Endothelial cell of umbilical vein (primary cell): ENCODE measurements at regions not wholly inside any gene's neighbourhood (a gene's known extent, or its start where the extent isn't known, plus 50 kb on each side); places are given as distances from the start of the nearest gene placed in this dataset.

Experiments used
- BruUV-seq: library from RNA; stranded (reverse); fragments of 400-500 nt; replicated peaks from 2 replicates; lab custom pipeline; 2021; lab: Mats Ljungman, UMichigan
- CTCF ChIA-PET: fragments of 300-600, 350-600 bp; sonication (Branson Sonifier 250); formaldehyde crosslinking; loops from one replicate; lab custom pipeline; 2021; ENCODE audit warnings: antibody characterized with exemption, inconsistent platforms; lab: Charles Lee
- POLR2A ChIA-PET: fragments of 300-600, 350-600 bp; sonication (Branson Sonifier 250); formaldehyde crosslinking; loops from one replicate; lab custom pipeline; 2021; ENCODE audit warnings: antibody characterized with exemption, inconsistent platforms; lab: Charles Lee
- DNase-seq: peaks from one replicate; pipeline ENCODE4 v3.0.0-alpha.2; 2011; ENCODE audit warnings: low read depth, low spot score
- FAIRE-seq: peaks from 2 replicates; lab custom pipeline; 2011; peaks lifted over from hg19 to GRCh38; lab: Jason Lieb, UNC
- H2AFZ ChIP-seq: 2 replicates; pipeline ENCODE4 v1.6.0; 2012; ENCODE audit warnings: low read depth, low read length, control low read depth, inconsistent platforms
- H3K27ac ChIP-seq: 2 replicates; pipeline ENCODE4 v1.5.1; 2011; ENCODE audit warnings: low read depth, mild to moderate bottlenecking, control low read depth, low read length, moderate library complexity; ENCODE audit not compliant: insufficient read depth
- H3K27me3 ChIP-seq, 2 experiments: 2 replicates each; pipeline versions ENCODE4 v1.6.0 to v1.6.1; 2011; ENCODE audit warnings: low read length in 2 of 2, mixed read lengths in 1 of 2; ENCODE audit not compliant: control insufficient read depth in 2 of 2, insufficient read depth in 2 of 2
- H3K36me3 ChIP-seq, 2 experiments: 2 replicates in 1 of 2; 3 replicates in 1 of 2; pipeline ENCODE4 v1.5.1; 2011; ENCODE audit warnings: low read length in 2 of 2, mild to moderate bottlenecking in 1 of 2, moderate library complexity in 1 of 2; ENCODE audit not compliant: control insufficient read depth in 2 of 2, insufficient read depth in 2 of 2; ENCODE audit errors: extremely low read depth in 1 of 2
- H3K4me1 ChIP-seq: 3 replicates; pipeline ENCODE4 v1.5.1; 2011; ENCODE audit warnings: mild to moderate bottlenecking, low read length; ENCODE audit not compliant: control insufficient read depth, insufficient read depth; ENCODE audit errors: extremely low read depth
- H3K4me2 ChIP-seq: 2 replicates; pipeline ENCODE4 v1.6.1; 2011; ENCODE audit warnings: low read length, control low read depth, mixed read lengths; ENCODE audit not compliant: insufficient read depth
- H3K4me3 ChIP-seq, 3 experiments: fragments of 200-600 bp in 1 of 3; sonication (generic), shearing (Covaris generic) in 1 of 3; replicated peaks in 1 of 3; 2 replicates each; pipeline ENCODE4 v1.5.1; 2011 to 2016; ENCODE audit warnings: control low read depth in 3 of 3, low read length in 3 of 3, mild to moderate bottlenecking in 2 of 3, inconsistent platforms in 1 of 3, low read depth in 1 of 3, moderate library complexity in 1 of 3; ENCODE audit not compliant: insufficient read depth in 1 of 3
- H3K79me2 ChIP-seq: 2 replicates; pipeline ENCODE4 v1.6.0; 2012; ENCODE audit warnings: low read length, inconsistent platforms; ENCODE audit not compliant: control insufficient read depth, insufficient read depth
- H3K9ac ChIP-seq: replicated peaks from 2 replicates; pipeline ENCODE3; 2011; ENCODE audit warnings: low read length, control low read depth; ENCODE audit not compliant: insufficient read depth; ENCODE audit errors: extremely low read depth
- H3K9me1 ChIP-seq: replicated peaks from 3 replicates; pipeline ENCODE4 v1.6.0; 2011; ENCODE audit warnings: mild to moderate bottlenecking, low read length; ENCODE audit not compliant: control insufficient read depth, insufficient read depth; ENCODE audit errors: extremely low read depth
- H3K9me3 ChIP-seq: replicated peaks from 2 replicates; pipeline ENCODE4 v1.5.1; 2012; ENCODE audit warnings: low read length, inconsistent platforms; ENCODE audit not compliant: control insufficient read depth, insufficient read depth
- H4K20me1 ChIP-seq: replicated peaks from 2 replicates; pipeline ENCODE3; 2011; ENCODE audit warnings: mild to moderate bottlenecking, low read length; ENCODE audit not compliant: control insufficient read depth, insufficient read depth; ENCODE audit errors: extremely low read depth
- EZH2 ChIP-seq: IDR thresholded peaks from 2 replicates; pipeline ENCODE4 v1.6.1; 2012; ENCODE audit warnings: borderline replicate concordance, low read depth, mild to moderate bottlenecking, moderate library complexity, low read length, inconsistent platforms; ENCODE audit not compliant: severe bottlenecking
- FOS ChIP-seq: IDR thresholded peaks from 2 replicates; pipeline ENCODE4 v1.6.1; 2011; ENCODE audit warnings: mild to moderate bottlenecking, low read length, moderate library complexity, borderline replicate concordance; ENCODE audit not compliant: insufficient read depth
- GATA2 ChIP-seq: IDR thresholded peaks from 2 replicates; pipeline ENCODE4 v1.7.0; 2011; ENCODE audit warnings: low read depth, mild to moderate bottlenecking, moderate library complexity, mixed read lengths, low read length; ENCODE audit not compliant: insufficient read length, insufficient read depth
- JUN ChIP-seq: IDR thresholded peaks from 2 replicates; pipeline ENCODE4 v1.6.1; 2011; ENCODE audit warnings: borderline replicate concordance, low read depth; ENCODE audit not compliant: insufficient read length, insufficient read depth
- MYC ChIP-seq: IDR thresholded peaks from one replicate; pipeline ENCODE4 v1.6.1; 2011; ENCODE audit warnings: mild to moderate bottlenecking, low read depth, low read length
- POLR2A ChIP-seq: IDR thresholded peaks from 2 replicates; pipeline ENCODE4 v1.6.1; 2012; ENCODE audit warnings: low read depth, mild to moderate bottlenecking, control low read depth, low read length
- POLR2AphosphoS5 ChIP-seq: IDR thresholded peaks from 2 replicates; pipeline ENCODE4 v1.6.1; 2012; ENCODE audit warnings: low read depth, mild to moderate bottlenecking, control low read depth, low read length, moderate library complexity; ENCODE audit not compliant: insufficient read depth
- dilution Hi-C: fragments of 300-500 bp; cut with MboI; formaldehyde crosslinking; loops from one replicate; pipeline ENCODE4 v1.15.0; 2019; ENCODE audit warnings: low sequenced_read_pairs; ENCODE audit not compliant: extremely low pct_ligation_motif_present
- intact Hi-C: fragments of 100-400 bp; cut with micrococcal nuclease; formaldehyde crosslinking; loops from one replicate; pipeline ENCODE4 v1.10.0; 2022
- TF ChIP-seq, protein P1 (sequence below), 2 donors: IDR thresholded peaks; 1 replicate in 1 of 2; 2 replicates in 1 of 2; pipeline ENCODE4 v1.5.1; 2011; ENCODE audit warnings: low read length in 2 of 2, mild to moderate bottlenecking in 2 of 2, moderate library complexity in 2 of 2, control low read depth in 1 of 2, inconsistent platforms in 1 of 2, low read depth in 1 of 2; ENCODE audit not compliant: insufficient read depth in 1 of 2; ENCODE audit errors: extremely low read depth in 1 of 2
- TF ChIP-seq, protein P2 (sequence below): IDR thresholded peaks from 2 replicates; pipeline ENCODE4 v1.6.1; 2011; ENCODE audit not compliant: insufficient read depth, insufficient read length

DNA sequence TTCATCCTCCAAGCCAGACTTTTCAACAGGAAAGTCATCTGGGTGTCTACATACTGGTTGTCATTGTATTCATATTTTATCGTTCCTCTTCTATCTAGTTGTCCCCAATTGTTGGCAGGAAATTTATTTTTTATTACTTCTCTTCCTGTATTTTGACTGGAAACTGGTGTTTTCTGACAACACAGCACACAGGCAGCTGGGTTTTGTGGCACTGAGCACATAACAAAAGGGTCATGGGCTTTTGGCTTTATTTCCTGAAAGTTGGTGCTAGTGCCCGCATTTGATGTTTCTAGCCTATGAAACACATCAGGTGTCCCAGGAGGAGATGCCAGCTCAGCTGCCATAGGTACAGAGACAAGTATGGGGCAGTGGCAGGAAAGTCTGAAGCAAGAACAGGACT is 126.4 kb downstream of the TMEM17 start:
- peaks cover 16% of the 10 kb centered on the region for H3K4me1 ChIP-seq
- peak overlapping the region; percentile 16 for H3K4me2 ChIP-seq
- intact Hi-C loops (no loop called here), dilution Hi-C loops (no loop called here)
- no peak overlapping the region for H3K4me3 ChIP-seq
- H3K36me3 ChIP-seq: no peaks in the 10 kb centered on the region
- no peaks in the 10 kb centered on the region for H4K20me1 ChIP-seq
- DNase-seq: peak; percentile 83
- no peak overlapping the region for H3K9ac ChIP-seq
- TF ChIP-seq, protein P1, sequence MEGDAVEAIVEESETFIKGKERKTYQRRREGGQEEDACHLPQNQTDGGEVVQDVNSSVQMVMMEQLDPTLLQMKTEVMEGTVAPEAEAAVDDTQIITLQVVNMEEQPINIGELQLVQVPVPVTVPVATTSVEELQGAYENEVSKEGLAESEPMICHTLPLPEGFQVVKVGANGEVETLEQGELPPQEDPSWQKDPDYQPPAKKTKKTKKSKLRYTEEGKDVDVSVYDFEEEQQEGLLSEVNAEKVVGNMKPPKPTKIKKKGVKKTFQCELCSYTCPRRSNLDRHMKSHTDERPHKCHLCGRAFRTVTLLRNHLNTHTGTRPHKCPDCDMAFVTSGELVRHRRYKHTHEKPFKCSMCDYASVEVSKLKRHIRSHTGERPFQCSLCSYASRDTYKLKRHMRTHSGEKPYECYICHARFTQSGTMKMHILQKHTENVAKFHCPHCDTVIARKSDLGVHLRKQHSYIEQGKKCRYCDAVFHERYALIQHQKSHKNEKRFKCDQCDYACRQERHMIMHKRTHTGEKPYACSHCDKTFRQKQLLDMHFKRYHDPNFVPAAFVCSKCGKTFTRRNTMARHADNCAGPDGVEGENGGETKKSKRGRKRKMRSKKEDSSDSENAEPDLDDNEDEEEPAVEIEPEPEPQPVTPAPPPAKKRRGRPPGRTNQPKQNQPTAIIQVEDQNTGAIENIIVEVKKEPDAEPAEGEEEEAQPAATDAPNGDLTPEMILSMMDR (IDR thresholded peaks at IDR 0.05; ENCODE audit: extremely low read depth in 1 of 2, insufficient read depth in 1 of 2, low read depth in 1 of 2, low read length in 2 of 2): no peak
- TF ChIP-seq POLR2A (no peak), POLR2AphosphoS5 (no peak), JUN (no peak), GATA2 (no peak), MYC (no peak)
- TF ChIP-seq, protein P2, sequence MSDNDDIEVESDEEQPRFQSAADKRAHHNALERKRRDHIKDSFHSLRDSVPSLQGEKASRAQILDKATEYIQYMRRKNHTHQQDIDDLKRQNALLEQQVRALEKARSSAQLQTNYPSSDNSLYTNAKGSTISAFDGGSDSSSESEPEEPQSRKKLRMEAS: no peak
- H3K79me2 ChIP-seq: no peaks in the 10 kb centered on the region
- CTCF ChIA-PET: no interaction called here
- FAIRE-seq: peak; percentile 46
- no peak overlapping the region for H2AFZ ChIP-seq
- POLR2A ChIA-PET: no interaction called here
- BruUV-seq: no TSS peak
- no peaks in the 10 kb centered on the region for H3K9me1 ChIP-seq
- H3K9me3 ChIP-seq: no peaks in the 10 kb centered on the region
- no peak overlapping the region for H3K27ac ChIP-seq
- H3K27me3 ChIP-seq: no peaks in the 10 kb centered on the region

DNA sequence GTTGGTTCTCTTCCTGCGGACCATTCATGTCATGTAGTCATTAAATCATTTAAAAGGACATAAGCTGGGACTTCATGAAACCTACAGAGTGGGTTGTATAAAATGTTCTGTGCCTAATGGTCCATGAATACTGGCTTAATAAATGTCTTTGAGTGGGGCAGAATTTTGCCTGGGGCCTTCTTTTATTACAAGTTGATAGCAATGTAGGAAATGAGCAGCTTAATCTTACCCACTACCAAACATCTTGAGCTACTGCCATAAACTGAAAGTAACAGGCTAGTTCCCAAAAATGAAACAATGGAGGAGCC is 130.9 kb downstream of the TMEM17 start:
- Histone ChIP-seq H3K27me3 (peaks cover 2 to 3% of the 10 kb centered on the region in 2 experiments), H3K36me3 (no peaks in the 10 kb centered on the region), H3K79me2 (no peaks in the 10 kb centered on the region), H3K9me1 (no peaks in the 10 kb centered on the region), H3K4me1 (peaks cover 5% of the 10 kb centered on the region), H3K9me3 (no peaks in the 10 kb centered on the region), H3K9ac (no peak overlapping the region), H4K20me1 (no peaks in the 10 kb centered on the region), H3K27ac (no peak overlapping the region), H3K4me3 (no peak overlapping the region), H2AFZ (no peak overlapping the region), H3K4me2 (no peak overlapping the region)
- DNase-seq (no peak), FAIRE-seq (no peak)
- ChIA-PET POLR2A (no interaction called here), CTCF (interaction anchor here (1.6 kb wide), 1 partner anchor 28 kb away, joined by 3 read pairs; no protein-coding TSS in a partner anchor)
- intact Hi-C loops (no loop called here), dilution Hi-C loops (no loop called here)
- BruUV-seq: no TSS peak
- TF ChIP-seq, protein P2: no peak
- no peak for TF ChIP-seq EZH2
- TF ChIP-seq POLR2A: no peak
- TF ChIP-seq, protein P1 (IDR thresholded peaks at IDR 0.05; ENCODE audit: extremely low read depth in 1 of 2, insufficient read depth in 1 of 2, low read depth in 1 of 2, low read length in 2 of 2): no peak
- no peak for TF ChIP-seq POLR2AphosphoS5
- TF ChIP-seq JUN: no peak
- no peak for TF ChIP-seq GATA2
- no peak for TF ChIP-seq MYC
- TF ChIP-seq FOS: no peak
